K562 (cell line): ENCODE measurements at regions not wholly inside any gene's neighbourhood (a gene's known extent, or its start where the extent isn't known, plus 50 kb on each side); places are given as distances from the start of the nearest gene placed in this dataset.

Experiments used
- ATAC-seq: fragments of 200-7000 bp; cut with Tn5 transposase; 3 replicates; pipeline ENCODE4 v1.9.1; 2020; ENCODE audit warnings: moderate library complexity
- BruUV-seq: library from RNA; stranded (reverse); fragments of 400-500 nt; replicated peaks from 2 replicates; lab custom pipeline; 2021; lab: Mats Ljungman, UMichigan
- CTCF ChIA-PET: fragments of 300-600 bp; formaldehyde crosslinking; extraction: SDS; loops from one replicate; lab custom pipeline; 2021; ENCODE audit warnings: low intra/inter-chr PET ratio; lab: Yijun Ruan, JAX
- POLR2A ChIA-PET: fragments of 300-600, 350-650 bp; sonication (Branson Sonifier 250); formaldehyde crosslinking; extraction: SDS; loops from one replicate; lab custom pipeline; 2021; ENCODE audit warnings: antibody characterized with exemption, inconsistent platforms; lab: Yijun Ruan, JAX
- DNase-seq, 4 experiments: peaks; one replicate each; pipeline versions ENCODE4 v3.0.0 to v3.0.0-alpha.2; 2011 to 2018; ENCODE audit warnings: low spot score in 3 of 4, mixed read lengths in 3 of 4; ENCODE audit errors: extremely low read depth in 1 of 4
- FAIRE-seq: peaks from 2 replicates; lab custom pipeline; 2011; peaks lifted over from hg19 to GRCh38; lab: Jason Lieb, UNC
- H2AFZ ChIP-seq: 2 replicates; pipeline ENCODE4 v1.6.0; 2011; ENCODE audit warnings: low read depth, low read length, control low read depth, inconsistent platforms
- H3K27ac ChIP-seq: fragments of 200-600 bp; 3 replicates; pipeline ENCODE4 v1.8.0; 2011; ENCODE audit warnings: low read depth, mild to moderate bottlenecking, control low read depth, inconsistent platforms, low read length, moderate library complexity, mixed read lengths; ENCODE audit errors: extremely low read depth
- H3K27me3 ChIP-seq, 2 experiments: fragments of 300-600 bp in 1 of 2; 2 replicates in 1 of 2; 3 replicates in 1 of 2; pipeline versions ENCODE4 v1.6.0 to v1.8.0; 2011; ENCODE audit warnings: inconsistent platforms in 2 of 2, low read length in 2 of 2, mild to moderate bottlenecking in 1 of 2, mixed read lengths in 1 of 2, moderate library complexity in 1 of 2; ENCODE audit not compliant: control insufficient read depth in 2 of 2, insufficient read depth in 2 of 2
- H3K36me3 ChIP-seq: fragments of 300-600 bp; 3 replicates; pipeline ENCODE4 v1.8.0; 2011; ENCODE audit warnings: mild to moderate bottlenecking, low read length, inconsistent platforms; ENCODE audit not compliant: control insufficient read depth, insufficient read depth
- H3K4me1 ChIP-seq, 2 experiments: fragments of 200-600 bp in 1 of 2; replicated peaks in 1 of 2; 2 replicates in 1 of 2; 3 replicates in 1 of 2; pipeline versions ENCODE4 v1.5.1 to v1.8.0; 2011; ENCODE audit warnings: inconsistent platforms in 2 of 2, low read length in 2 of 2, mild to moderate bottlenecking in 1 of 2, mixed read lengths in 1 of 2, moderate library complexity in 1 of 2; ENCODE audit not compliant: control insufficient read depth in 2 of 2, insufficient read depth in 2 of 2
- H3K4me2 ChIP-seq: 2 replicates; pipeline ENCODE4 v1.6.1; 2011; ENCODE audit warnings: low read length, control low read depth, inconsistent platforms, mixed read lengths; ENCODE audit not compliant: insufficient read depth
- H3K4me3 ChIP-seq: fragments of 200-600 bp; sonication (generic), shearing (Covaris generic); 2 replicates; pipeline ENCODE4 v1.5.1; 2016; ENCODE audit warnings: control low read depth, inconsistent platforms
- H3K79me2 ChIP-seq: fragments of 200-600 bp; 3 replicates; pipeline ENCODE4 v1.8.0; 2011; ENCODE audit warnings: low read length, inconsistent platforms; ENCODE audit not compliant: control insufficient read depth, insufficient read depth
- H3K9ac ChIP-seq, 2 experiments: 2 replicates each; pipeline versions ENCODE4 v1.6.0 to v1.6.1; 2011; ENCODE audit warnings: low read depth in 2 of 2, low read length in 2 of 2, control low read depth in 1 of 2, inconsistent platforms in 1 of 2, mild to moderate bottlenecking in 1 of 2, mixed read lengths in 1 of 2; ENCODE audit not compliant: insufficient read depth in 1 of 2
- H3K9me1 ChIP-seq: one replicate; pipeline ENCODE4 v1.6.0; 2011; ENCODE audit warnings: inconsistent platforms, mild to moderate bottlenecking, low read length, moderate library complexity; ENCODE audit not compliant: control insufficient read depth, insufficient read depth
- H3K9me3 ChIP-seq: replicated peaks from 2 replicates; pipeline ENCODE4 v1.5.1; 2011; ENCODE audit warnings: low read depth, low read length, inconsistent platforms; ENCODE audit not compliant: control insufficient read depth, insufficient read depth
- H4K20me1 ChIP-seq: replicated peaks from 2 replicates; pipeline ENCODE4 v1.6.1; 2011; ENCODE audit warnings: low read length, inconsistent platforms, mixed read lengths; ENCODE audit not compliant: control insufficient read depth, insufficient read depth
- BHLHE40 ChIP-seq: IDR thresholded peaks from 2 replicates; pipeline ENCODE4 v1.6.1; 2011; ENCODE audit warnings: low read length, improper control_type of control experiment
- BRD4 ChIP-seq: fragments of 200-600 bp; sonication (generic); IDR thresholded peaks from 2 replicates; pipeline ENCODE4 v1.6.1; 2017; ENCODE audit warnings: inconsistent platforms
- EHMT2 ChIP-seq: fragments of 450-650 bp; IDR thresholded peaks from 2 replicates; pipeline ENCODE4 v1.6.1; 2018; ENCODE audit warnings: antibody characterized with exemption
- FOSL1 ChIP-seq: fragments of 200-800 bp; sonication (Bioruptor generic); conservative IDR thresholded peaks from 2 replicates; pipeline ENCODE4 v1.6.1; 2016; ENCODE audit warnings: missing genetic modification characterization, missing compliant biosample characterization
- KLF1 ChIP-seq: fragments of 450-650 bp; IDR thresholded peaks from 2 replicates; pipeline ENCODE4 v1.6.1; 2016; ENCODE audit warnings: missing genetic modification characterization, missing compliant biosample characterization
- PURB ChIP-seq: sonication (generic); formaldehyde crosslinking; IDR thresholded peaks from 2 replicates; pipeline ENCODE4 v1.9.0; 2021; ENCODE audit warnings: low read depth, mild to moderate bottlenecking, missing genetic modification reagents
- RCOR1 ChIP-seq, 2 experiments: IDR thresholded peaks; 2 replicates each; pipeline ENCODE4 v1.6.1; 2012; ENCODE audit warnings: low read depth in 2 of 2, low read length in 2 of 2, borderline replicate concordance in 1 of 2, improper control_type of control experiment in 1 of 2
- RHOXF2B ChIP-seq: fragments of 250-450 bp; sonication (Bioruptor Pico); conservative IDR thresholded peaks from 2 replicates; pipeline ENCODE4 v1.5.1; 2021
- RUNX1 ChIP-seq: sonication (generic); IDR thresholded peaks from 2 replicates; pipeline ENCODE4 v1.6.1; 2016; ENCODE audit warnings: antibody characterized with exemption, low read depth
- SP1 ChIP-seq: sonication (generic); formaldehyde crosslinking; IDR thresholded peaks from 2 replicates; pipeline ENCODE4 v1.8.1; 2022; ENCODE audit warnings: mild to moderate bottlenecking, missing genetic modification reagents
- TGIF2 ChIP-seq: sonication (generic); formaldehyde crosslinking; IDR thresholded peaks from 2 replicates; pipeline ENCODE4 v1.8.1; 2022; ENCODE audit warnings: mild to moderate bottlenecking, missing genetic modification reagents, moderate library complexity
- ZFX ChIP-seq: sonication (generic); formaldehyde crosslinking; IDR thresholded peaks from 2 replicates; pipeline ENCODE4 v1.8.0; 2022; ENCODE audit warnings: mild to moderate bottlenecking, missing genetic modification reagents, moderate library complexity
- WGBS: fragments of 100-300 bp; shearing (Covaris generic); methylation state at CpG from one replicate; pipeline ENCODE4 v1.1.6; 2016; ENCODE audit warnings: low coverage, mixed read lengths; ENCODE audit not compliant: insufficient coverage; ENCODE audit errors: missing lambda C conversion rate; 5-methylcytosine and 5-hydroxymethylcytosine counted together
- in situ Hi-C: fragments of 300-500 bp; cut with MboI; formaldehyde crosslinking; loops from 4 replicates; pipeline ENCODE4 v1.15.0; 2018; ENCODE audit warnings: inconsistent platforms, mixed read lengths
- intact Hi-C: fragments of 100-400 bp; cut with micrococcal nuclease; formaldehyde crosslinking; loops from 2 replicates; pipeline ENCODE4 v1.14.2; 2022
- TF ChIP-seq, protein P1 (sequence below), 2 experiments: fragments of 450-650 bp; formaldehyde crosslinking in 1 of 2; IDR thresholded peaks; 2 replicates each; pipeline versions ENCODE4 v1.4.0 to v1.6.1; 2014 to 2020; ENCODE audit warnings: mild to moderate bottlenecking in 2 of 2, borderline replicate concordance in 1 of 2, low read depth in 1 of 2

DNA sequence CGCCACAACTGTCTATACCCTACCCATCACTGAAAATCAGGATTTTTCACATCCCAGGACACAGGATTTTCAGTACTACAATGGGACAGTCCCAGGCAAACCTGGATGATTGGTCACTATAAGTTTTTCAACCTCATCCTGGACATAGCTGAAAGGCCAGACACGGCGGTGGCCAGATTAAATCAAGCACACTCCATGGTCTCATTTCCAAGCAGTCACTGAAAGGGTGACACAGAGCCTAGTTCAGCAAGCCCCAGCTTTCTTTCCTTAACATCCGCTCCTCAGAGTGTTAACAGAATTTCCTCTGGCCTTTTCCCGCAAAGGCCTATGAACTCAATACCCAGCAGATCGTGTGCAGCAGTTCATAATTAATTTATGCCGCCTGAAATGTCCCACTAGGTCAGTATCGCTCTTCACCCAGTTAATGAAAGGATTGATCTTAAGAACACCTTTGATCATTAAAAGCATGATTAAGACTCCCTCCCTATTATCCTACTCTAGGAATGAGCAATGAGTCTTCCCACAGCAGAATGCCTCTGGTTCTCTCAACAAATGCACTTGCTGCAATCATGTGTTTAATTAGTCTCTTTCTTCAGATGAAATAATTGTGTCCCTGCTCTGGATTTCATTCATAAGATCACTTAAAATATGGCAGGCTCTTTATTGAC is 104.0 kb upstream of the NANOS1 start:
- Histone ChIP-seq H3K27ac (no peak overlapping the region), H3K9me3 (no peaks in the 10 kb centered on the region), H2AFZ (no peak overlapping the region), H4K20me1 (no peaks in the 10 kb centered on the region), H3K27me3 (peaks cover 2 to 26% of the 10 kb centered on the region in 2 experiments; a peak in 4 of 5 replicates), H3K4me1 (no peaks in the 10 kb centered on the region), H3K4me3 (no peak overlapping the region), H3K9ac (no peak overlapping the region), H3K36me3 (no peaks in the 10 kb centered on the region), H3K9me1 (no peaks in the 10 kb centered on the region), H3K4me2 (no peak overlapping the region), H3K79me2 (no peaks in the 10 kb centered on the region)
- no peak for TF ChIP-seq EHMT2
- TF ChIP-seq, protein P1, sequence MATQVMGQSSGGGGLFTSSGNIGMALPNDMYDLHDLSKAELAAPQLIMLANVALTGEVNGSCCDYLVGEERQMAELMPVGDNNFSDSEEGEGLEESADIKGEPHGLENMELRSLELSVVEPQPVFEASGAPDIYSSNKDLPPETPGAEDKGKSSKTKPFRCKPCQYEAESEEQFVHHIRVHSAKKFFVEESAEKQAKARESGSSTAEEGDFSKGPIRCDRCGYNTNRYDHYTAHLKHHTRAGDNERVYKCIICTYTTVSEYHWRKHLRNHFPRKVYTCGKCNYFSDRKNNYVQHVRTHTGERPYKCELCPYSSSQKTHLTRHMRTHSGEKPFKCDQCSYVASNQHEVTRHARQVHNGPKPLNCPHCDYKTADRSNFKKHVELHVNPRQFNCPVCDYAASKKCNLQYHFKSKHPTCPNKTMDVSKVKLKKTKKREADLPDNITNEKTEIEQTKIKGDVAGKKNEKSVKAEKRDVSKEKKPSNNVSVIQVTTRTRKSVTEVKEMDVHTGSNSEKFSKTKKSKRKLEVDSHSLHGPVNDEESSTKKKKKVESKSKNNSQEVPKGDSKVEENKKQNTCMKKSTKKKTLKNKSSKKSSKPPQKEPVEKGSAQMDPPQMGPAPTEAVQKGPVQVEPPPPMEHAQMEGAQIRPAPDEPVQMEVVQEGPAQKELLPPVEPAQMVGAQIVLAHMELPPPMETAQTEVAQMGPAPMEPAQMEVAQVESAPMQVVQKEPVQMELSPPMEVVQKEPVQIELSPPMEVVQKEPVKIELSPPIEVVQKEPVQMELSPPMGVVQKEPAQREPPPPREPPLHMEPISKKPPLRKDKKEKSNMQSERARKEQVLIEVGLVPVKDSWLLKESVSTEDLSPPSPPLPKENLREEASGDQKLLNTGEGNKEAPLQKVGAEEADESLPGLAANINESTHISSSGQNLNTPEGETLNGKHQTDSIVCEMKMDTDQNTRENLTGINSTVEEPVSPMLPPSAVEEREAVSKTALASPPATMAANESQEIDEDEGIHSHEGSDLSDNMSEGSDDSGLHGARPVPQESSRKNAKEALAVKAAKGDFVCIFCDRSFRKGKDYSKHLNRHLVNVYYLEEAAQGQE (IDR thresholded peaks at IDR 0.05; ENCODE audit: borderline replicate concordance): no peak
- TF ChIP-seq, protein P1 (CRISPR knock-in tag; IDR thresholded peaks at IDR 0.05; ENCODE audit: low read depth): no peak
- TF ChIP-seq BRD4: no peak
- no peak for TF ChIP-seq RCOR1 (IDR thresholded peaks at IDR 0.05; ENCODE audit: borderline replicate concordance in 1 of 2, low read depth in 2 of 2, low read length in 2 of 2)
- TF ChIP-seq FOSL1 (tag): no peak
- no peak for TF ChIP-seq PURB (CRISPR knock-in tag)
- no peak for TF ChIP-seq KLF1 (tag)
- TF ChIP-seq ZFX (CRISPR knock-in tag): no peak
- no peak for TF ChIP-seq RHOXF2B (CRISPR knock-in tag)
- no peak for TF ChIP-seq TGIF2 (CRISPR knock-in tag)
- TF ChIP-seq SP1 (CRISPR knock-in tag): no peak
- no peak for TF ChIP-seq RUNX1
- no peak for TF ChIP-seq BHLHE40
- no TSS peak for BruUV-seq
- in situ Hi-C loops: no loop called here
- no peak for ATAC-seq
- intact Hi-C loops: no loop called here
- 3% methylated on average over 8 of the region's 8 CpGs for WGBS
- ChIA-PET CTCF (no interaction called here), POLR2A (no interaction called here)
- no peak for FAIRE-seq
- DNase-seq: no peak
